NCI-H82 treated with DMSO at 0.1 percent for 48 hours (cell line): ENCODE measurements at regions not wholly inside any gene's neighbourhood (a gene's known extent, or its start where the extent isn't known, plus 50 kb on each side); places are given as distances from the start of the nearest gene placed in this dataset.
"Not testable (repeated sequence)": the region's sequence is repeated elsewhere in the genome, so short reads cannot be mapped to it uniquely, and the experiment has no call there.

ENCODE experiments used
- DNase-seq: peaks from one replicate; lab custom pipeline; 2025; ENCODE audit not compliant: unreplicated experiment; lab: John Stamatoyannopoulos, UW

DNA sequence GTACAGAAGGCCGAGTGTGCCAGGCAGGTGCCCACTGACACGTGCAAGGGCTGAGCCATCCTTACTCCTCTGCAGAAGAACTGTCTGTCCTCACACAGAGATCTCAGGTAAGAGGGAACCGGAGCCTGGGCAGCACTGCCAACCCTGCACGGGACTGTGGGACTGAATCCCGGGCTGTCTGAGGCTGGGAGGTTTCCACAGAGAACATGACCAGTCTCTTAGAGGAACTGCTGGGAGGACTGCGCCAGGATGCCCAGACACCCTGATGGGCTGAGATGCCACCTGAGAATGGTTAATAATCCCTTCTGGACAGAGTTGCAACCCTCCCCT, 302.9 kb upstream of the SFSWAP start:
- no peak for DNase-seq

DNA sequence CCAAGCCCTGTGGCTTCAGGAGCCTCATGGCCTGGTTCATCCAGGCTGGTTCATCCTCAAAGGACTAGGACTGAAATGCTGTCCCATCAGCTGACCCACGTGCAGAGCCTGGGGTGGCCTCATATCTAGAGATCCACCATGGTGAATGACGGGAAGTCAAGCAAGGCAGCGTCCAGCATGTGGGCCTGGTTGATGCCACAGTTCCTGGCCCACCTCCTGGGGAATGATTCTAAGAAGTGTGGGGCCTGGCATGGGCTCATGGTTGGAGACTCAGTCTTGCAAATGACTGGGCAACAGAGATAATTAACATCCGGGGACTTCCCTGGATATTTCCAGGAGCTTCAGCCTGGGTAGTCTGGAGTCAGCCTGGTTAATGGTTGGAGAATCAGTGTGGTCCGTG, 302.4 kb upstream of the SFSWAP start:
- DNase-seq, result no peak

DNA sequence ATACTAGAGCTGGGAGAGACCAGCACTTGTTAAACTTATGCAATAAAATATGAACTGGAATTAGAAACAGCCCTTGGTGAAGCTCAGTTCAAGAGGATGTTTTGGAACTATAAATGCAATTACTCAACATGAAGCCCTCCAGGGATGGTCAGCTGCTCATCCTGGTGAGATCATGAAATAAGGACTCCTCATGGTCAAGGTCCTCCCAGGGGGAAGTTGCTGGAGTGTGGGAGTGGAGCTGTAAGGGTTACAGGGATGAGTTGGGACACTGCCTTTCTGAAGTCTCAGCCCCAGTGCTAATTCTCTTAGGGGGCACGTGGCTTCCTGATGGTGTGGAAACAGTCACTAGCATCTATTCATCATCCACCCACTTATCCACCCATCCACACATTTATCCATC, 301.7 kb upstream of the SFSWAP start:
- no peak for DNase-seq

DNA sequence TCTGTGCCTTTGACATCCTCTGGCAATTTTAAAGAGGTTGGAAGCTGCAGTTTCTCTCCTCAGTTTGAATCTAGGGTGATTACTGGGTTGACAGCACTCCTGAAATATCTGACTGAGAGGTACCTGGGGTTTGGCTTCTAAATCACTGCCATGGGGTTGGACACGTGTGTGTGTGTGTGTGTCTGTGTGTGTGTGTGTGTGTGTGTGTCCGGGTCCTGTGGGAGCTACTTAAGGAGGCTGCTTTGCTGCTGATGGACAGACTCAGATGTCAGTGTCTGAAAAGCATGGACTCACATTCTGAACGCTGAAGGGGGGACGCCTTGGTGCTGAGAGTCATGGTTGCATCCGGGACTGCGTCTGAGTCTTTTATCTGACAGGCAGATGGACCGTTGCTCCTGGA, 299.1 kb upstream of the SFSWAP start:
- not testable (repeated sequence) for DNase-seq

DNA sequence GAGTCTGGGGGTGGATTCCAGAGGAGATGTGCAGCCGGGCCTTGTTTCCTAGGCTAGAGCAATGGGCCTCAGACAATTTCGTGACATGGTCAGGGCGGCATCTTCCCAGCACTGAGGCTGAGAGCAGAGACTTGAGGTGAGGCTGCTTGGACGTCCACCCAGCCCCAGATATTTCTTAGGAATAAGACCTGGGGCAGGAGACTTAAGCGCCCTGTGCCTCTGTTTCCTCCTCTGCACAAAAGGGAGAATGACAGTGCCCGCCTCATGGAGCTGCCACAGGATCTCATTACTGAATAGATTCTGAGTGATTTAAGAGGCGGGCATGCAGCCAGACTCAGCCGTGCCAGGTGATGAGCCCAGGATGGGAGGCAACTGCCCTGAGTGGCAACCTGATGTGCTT, 297.9 kb upstream of the SFSWAP start:
- DNase-seq, result no peak

DNA sequence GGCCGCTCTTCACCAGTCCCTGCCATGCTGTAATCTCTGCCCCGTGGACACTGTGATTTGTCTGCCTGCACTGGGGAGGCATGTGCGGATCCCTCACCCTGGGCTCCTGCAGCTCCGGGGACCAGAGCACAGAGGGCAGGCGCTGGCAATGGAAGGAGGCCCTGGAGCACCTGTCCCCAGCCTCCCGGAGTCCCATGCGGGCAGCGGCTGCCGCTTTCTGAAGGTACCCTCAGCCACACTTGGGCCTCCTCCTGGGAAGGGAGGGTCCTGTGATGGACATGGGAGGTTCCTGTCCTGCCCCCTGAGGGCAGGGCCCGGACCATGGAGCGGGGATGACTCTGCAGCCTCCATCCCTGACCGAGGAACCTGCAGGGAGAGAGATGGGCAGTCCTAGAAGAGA, 297.4 kb upstream of the SFSWAP start:
- DNase-seq, result no peak

DNA sequence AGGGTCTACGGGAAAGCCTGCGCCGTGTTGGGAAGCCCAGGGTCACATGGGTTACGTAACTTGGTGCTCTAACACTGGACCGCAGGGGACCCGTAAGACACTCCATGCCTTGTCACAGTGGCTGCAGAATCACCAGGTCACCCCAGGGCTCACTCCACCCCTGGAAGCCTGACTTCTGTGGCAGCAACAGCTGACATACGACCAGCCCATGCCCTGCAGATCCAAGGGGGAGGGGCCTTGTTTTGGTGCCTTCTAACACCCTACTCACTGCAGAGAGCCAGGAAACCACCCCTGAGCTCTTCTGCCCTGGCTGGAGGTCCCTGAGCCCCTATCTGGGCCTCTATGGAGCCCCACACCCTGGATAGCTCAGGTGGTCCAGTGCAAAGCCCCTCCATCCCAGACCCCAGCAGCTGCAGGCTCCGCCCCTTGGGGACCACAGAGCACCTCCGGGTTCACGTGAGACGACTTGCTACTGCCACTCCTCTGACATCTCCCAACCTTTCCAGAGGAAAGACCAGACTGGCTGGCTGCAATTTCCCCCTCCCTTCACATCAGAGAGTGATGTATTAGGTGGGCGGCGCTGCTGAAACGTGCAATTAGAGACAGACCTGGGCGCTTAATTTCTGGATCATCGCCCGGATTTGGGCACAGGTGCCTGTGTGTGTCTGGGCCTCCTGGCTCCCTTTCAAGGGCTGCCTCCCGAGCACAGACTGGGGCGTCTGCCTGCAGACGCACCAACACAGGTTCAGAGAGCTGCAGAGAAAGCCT, 296.6 kb upstream of the SFSWAP start:
- not testable (repeated sequence) for DNase-seq

DNA sequence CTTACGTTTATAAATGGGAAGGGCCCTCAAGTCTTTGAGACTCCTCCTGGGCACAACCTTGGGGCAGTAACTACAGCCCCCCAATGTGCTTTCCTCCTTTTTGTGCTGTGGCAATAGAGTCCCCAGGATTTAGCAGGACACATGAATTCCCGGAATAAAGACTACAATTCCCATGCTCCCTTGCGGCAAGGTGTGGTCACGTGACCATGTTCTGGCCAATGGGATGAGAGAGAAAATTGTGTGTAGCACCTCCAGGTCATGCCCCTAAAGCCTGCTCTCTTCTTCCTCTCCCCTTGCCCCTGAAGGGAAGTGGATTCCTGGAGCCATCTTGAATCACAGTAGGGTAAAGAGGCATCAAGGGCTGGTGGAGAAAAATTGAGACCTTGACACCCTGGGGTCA, 295.1 kb upstream of the SFSWAP start:
- no peak for DNase-seq

DNA sequence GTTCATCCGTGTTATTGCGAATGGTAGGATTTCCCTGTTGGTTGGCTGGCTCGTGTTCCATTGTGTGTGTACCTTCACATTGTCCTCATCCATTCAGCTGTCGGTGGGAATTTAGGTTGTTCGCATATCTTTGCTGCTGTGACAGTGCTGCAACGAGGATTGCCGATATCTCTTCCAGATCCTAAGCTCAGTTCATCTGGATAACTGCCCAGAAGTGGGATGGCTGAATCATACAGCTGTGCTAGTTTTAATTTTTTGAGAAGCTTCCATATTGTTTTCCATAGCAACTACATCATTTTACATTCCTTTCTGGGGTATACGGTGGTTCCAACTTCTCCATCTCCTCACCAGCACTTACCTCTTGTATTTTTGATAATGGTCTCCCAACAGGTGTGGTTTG, 292.8 kb upstream of the SFSWAP start:
- no peak for DNase-seq

DNA sequence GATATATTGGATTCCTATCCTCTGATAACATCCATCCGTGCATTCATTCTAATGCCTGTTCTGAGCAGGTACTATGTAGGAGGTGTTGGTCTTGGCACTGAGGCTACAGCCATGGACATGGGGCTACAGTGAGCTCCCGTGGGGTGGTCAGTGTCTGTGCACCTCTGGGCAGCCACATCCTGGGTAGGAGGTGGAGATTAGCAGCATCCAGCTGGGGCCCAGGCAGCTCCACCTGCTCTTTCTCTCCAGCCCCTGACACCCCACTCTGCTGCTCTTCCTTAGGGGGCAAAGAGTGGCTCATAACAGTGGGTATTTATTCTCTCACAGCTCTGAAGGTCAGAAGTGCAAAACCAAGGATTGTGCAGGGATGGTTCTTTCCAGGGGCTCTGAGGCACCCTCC, 292.0 kb upstream of the SFSWAP start:
- no peak for DNase-seq

DNA sequence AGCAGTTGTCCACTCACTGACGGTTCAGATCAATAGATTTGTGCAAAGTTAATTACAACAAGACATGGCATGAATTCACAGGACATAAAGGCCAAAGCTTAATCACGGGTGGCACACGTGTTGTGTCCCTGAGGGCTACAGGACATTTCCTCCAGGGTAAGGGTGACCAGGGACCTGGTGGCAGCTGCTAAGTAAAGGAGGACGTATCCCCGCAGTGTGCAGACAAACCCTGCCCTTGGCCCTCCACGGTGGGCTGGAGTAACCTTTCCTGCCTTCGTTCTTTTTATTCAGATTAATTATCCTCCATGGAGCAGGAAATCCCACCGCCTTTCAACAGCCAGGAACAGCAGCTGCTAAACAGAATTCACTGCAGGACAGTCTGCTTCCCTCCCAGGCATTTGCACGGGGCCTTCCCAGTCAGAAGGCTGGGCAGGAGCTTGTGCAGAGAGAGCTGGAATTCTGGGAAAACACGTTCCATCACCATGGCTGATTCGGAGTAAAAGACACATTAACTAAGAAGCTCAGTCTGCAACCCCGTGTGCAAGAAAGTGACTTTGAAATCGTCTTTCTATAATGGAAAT, 289.9 kb upstream of the SFSWAP start:
- no peak for DNase-seq

DNA sequence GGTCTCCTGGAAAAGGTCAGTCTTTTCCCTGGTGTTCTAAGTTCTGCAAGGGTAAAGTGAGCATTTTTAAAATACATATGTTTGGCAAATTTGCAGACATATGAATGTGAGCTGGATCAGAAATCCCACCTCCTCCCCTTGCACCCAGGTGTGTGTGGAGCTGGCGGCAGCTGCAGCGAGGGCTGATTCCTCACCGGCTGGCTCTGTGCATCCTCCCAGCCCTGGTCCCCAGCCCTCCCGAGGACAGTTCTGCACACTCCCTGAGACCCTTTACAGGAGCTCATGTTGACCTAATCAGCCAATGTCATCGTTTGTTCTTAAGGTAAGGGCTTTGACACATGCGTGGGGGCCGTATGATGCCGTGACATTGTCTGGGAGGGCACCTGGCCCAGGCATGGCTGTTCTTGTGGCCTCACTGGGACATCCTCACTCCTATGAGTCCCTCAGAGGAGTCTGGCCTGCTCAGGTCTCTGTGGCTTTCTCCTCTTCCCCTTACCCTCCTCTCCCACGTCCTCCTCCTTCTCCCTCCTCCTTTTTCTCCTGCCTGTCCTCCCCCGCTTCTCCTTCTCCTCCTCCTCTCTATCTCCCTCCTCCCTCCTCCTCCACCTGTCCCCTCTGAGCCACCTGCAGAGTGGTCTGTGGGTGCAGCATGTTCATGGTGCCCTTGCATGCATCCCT, 289.2 kb upstream of the SFSWAP start:
- DNase-seq, result no peak

DNA sequence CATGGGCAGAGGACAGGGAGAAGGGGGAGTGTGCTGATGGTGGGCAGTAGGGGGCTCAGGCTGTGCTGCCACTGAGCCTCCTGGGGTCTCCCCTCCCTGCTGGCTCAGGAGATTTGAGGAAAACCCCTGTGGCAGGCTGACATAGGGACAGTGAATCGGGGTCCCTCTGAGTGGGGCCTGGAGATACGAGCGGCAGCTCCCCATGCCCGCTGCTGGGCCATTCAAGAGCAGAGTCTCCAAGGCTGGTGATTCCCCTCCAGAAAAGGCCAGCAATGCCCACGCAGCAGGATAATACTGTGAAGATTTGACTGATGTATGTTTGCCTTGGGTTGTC, 288.7 kb upstream of the SFSWAP start:
- no peak for DNase-seq

DNA sequence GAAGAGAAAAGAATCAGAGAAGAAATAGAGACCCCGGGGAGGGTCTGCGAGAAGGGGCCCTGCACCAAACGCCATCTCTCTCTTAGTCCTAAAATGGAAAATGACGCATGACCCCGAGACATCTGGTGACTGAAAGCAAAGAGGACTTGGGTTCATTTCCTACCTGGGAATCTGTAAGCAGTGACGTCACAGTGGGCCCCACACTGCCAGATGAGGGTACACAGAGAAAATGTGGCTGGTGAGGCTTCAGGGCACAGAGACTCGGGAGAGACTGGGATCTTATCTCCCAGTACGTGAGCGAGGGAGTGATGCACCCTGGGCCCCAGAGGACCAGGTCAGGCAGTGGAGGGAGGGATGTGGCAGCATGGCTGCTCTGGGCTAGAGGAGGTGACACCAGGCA, 288.1 kb upstream of the SFSWAP start:
- DNase-seq, result no peak

DNA sequence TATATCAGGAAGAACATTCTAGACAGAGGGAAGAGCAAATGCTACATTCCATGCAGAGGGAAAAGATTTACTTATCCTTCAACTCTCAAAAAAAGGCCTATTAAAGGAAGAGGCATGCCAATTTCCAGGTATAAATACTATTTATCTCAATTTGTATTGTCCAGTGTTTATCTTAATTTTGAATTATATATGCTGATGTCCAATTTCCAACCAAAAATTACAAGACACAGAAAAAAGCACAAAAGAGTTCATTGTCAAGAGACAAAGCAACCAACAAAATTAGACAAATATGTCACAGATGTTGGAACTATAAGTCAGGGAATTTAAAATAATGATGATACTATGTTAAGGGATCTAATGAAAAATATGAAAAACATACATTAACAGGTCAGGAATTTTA, 286.6 kb upstream of the SFSWAP start:
- DNase-seq, result no peak

DNA sequence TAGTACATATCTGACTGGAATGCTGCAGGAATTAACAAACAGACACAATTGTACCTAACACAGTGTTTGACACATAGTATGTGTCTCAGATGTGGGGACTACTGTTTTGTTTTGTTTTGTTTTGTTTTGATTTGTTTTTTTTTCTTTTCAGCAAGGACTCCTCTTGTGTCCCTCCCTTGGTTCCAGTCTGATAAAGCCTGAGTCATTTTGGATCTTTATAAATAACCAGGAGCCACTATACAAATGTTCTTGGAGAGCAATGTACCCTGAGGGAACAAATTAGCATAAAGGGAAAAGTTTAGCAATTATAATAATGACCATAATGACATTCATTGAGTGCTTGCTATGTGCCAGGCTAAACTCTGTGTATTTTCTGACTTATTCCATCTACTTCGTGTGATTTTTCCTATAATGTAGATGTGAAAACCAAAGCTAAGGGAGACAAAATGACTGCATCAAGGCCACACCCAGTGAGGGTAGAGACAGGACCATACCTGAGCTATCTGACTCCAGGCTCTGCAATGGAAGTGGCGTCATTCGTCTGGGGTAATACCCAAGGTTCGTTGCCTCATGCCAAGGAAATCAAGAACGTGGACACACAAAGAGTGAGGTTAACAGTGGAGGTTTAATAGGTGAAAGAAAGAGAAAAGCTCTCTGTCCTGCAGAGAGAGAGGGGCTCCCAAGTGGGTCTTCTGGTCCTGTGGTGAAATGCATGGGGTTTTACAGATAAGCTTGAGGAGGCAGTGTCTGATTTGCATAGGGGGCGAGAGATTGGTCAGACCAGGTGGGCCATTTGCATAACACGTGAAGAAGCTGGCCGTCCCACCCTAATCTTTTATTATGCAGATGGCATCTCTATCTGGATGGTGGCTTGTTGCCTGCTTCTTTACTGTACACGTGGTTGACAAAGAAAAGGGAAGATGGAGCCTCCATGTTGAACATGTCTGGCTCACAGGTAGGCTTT, 285.5 kb upstream of the SFSWAP start:
- DNase-seq, result no peak

DNA sequence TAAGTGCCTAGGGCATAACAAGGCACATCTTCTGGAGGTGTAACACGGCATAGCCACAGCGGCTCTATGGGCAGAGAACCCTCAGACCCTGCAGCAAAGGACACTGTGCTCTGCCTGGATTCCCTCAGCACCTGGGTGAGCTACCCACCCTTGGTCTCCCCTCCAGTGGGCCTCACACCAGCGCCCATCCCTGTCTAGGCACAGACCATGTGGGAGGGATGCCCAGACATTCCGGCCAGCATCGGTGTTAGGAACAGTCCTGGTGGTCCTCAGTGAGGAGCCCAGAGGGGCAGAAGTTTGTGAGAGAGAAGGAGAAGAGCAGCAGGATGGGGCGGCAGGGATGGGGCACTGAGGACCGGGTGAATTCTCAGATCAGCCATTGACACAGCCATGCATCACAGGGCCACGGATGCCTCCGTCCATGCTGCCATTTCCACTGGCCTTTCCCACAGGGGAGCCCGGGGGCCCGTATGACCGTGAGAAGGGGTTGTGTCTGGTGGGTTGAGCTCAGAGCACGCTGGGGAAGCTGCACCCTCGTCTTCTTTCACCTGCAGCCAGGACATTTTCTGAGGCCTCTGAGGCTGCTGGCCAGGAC, 282.7 kb upstream of the SFSWAP start:
- DNase-seq, result no peak

DNA sequence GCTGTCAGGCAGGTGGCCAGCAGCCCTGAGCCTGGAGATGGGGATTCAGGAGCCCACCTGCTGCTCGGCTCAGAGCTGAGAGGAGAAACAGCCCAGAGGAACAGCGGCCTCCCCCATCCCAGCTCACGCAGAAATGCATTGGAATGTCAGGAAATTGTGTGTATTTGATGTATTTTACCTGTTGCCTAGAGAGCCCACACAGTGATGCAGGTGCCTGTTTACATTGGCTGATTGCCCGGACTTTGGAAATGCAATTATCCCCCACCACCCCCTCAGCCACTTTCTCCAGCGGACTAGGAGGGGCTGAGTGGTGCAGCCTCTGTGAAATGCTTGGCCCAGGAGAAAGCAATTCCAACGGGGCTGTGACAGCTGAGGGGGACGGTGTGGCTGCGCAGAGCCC, 281.7 kb upstream of the SFSWAP start:
- not testable (repeated sequence) for DNase-seq

DNA sequence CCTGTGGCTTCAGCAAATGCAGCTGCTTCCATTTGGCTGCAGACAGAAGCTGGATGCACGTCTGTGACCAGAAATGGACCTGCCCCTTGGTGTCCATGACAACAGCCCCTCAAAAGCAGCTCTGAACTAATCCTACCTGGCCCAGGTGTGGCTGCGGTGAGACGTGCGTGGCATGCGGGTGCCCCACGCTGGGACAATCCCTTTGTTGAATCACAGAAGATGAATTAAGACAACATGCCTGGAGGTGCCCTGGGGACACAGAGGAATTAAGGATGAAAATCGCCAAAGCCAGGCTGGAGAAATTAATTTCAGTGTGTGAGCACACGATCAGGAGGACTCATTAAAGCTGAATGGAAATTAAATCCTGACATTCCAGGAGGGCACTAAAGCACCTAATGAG, 281.2 kb upstream of the SFSWAP start:
- DNase-seq, result not testable (repeated sequence)

DNA sequence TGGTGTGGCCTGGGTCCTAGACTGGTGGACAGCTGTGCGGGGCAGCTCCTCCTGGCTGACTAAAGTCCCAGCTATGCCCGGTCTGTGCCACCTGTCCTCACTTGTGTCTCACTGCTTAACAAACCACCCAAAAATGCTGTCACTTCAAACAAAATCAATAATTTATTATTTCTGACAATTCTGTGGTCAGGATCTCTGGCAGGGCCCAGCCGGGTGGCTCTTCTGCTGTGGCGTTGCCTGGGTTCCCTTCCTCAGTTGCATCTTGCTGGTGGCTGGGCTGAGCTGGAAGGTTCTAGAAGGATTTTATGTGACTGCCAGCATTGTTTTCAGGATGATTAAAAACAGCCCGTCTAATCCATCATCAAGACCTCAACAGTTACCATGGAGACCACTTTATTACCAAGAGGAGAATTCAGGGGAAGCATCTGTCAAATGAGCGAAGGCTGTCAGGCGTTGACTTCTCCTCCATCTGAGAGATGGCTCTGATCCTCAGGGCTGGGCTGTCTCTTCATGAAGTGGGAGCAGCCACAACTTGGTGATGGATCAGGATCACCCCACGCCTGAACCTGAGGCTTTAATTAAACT, 280.6 kb upstream of the SFSWAP start:
- no peak for DNase-seq

DNA sequence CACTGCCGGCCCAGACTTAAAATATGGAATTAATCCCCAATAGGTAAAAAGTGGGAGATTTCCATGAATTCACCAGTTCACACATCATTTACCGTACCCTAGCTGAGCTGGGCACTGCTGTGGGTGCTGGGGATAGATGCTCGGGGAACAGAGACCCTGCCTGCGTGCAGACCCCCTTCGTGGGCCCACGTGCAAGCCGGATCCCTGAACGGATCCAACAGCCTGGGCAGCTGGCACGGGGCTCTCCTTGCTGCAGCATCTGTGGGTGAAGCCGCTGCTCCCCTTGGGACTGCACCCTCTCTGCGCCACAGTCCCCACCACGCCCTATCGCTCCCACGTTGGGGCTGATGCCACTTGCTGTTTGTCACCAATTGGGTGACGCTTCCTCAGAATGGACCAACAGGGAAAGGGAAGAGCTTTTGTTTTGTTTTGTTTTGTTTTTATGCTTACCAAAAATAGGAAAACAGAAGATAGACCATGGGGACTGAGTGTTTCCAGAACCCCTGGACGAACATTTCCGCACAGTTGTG, 279.7 kb upstream of the SFSWAP start:
- DNase-seq, result not testable (repeated sequence)
